ENCODE measurements at regions not wholly inside any gene's neighbourhood (a gene's known extent, or its start where the extent isn't known, plus 50 kb on each side); places are given as distances from the start of the nearest gene placed in this dataset.

DNA sequence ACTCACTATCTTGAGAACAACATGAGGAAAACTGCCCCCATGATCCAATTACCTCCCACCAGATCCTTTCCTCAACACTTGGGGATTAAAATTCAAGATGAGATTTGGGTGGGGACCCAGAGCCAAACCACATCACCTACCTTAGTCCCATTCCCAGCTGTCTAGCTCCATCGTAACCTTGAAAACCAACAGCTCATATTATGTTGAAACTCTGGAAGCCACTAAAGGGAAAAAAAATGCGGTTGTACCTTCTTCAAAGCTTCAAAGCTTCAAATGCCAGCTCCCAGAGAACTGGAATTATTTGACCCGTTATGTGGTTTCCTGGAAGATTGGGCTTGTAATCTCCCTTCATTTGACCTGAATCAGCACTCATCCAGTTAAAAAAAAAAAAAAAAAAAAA, 223.1 kb upstream of the GPC6 start:
- H3K36me3 ChIP-seq, result no peaks in the 10 kb centered on the region
- no peaks in the 10 kb centered on the region for H3K4me1 ChIP-seq (replicated peaks)
- no peaks in the 10 kb centered on the region for H3K9me3 ChIP-seq
- H3K27me3 ChIP-seq (replicated peaks; ENCODE audit: insufficient read depth), result no peaks in the 10 kb centered on the region
- TF ChIP-seq POLR2A (IDR thresholded peaks at IDR 0.05) (no peak), POLR2AphosphoS5 (IDR thresholded peaks at IDR 0.05) (no peak)
- TF ChIP-seq, protein P1, sequence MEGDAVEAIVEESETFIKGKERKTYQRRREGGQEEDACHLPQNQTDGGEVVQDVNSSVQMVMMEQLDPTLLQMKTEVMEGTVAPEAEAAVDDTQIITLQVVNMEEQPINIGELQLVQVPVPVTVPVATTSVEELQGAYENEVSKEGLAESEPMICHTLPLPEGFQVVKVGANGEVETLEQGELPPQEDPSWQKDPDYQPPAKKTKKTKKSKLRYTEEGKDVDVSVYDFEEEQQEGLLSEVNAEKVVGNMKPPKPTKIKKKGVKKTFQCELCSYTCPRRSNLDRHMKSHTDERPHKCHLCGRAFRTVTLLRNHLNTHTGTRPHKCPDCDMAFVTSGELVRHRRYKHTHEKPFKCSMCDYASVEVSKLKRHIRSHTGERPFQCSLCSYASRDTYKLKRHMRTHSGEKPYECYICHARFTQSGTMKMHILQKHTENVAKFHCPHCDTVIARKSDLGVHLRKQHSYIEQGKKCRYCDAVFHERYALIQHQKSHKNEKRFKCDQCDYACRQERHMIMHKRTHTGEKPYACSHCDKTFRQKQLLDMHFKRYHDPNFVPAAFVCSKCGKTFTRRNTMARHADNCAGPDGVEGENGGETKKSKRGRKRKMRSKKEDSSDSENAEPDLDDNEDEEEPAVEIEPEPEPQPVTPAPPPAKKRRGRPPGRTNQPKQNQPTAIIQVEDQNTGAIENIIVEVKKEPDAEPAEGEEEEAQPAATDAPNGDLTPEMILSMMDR (IDR thresholded peaks at IDR 0.05), result no peak
- no peak overlapping the region for H3K4me3 ChIP-seq
- no peak for DNase-seq (ENCODE audit: low spot score)
- H3K27ac ChIP-seq, result no peak overlapping the region
- 87% methylated on average over 3 of the region's 3 CpGs for WGBS
- intact Hi-C loops (cut with DNase I), result no loop called here

DNA sequence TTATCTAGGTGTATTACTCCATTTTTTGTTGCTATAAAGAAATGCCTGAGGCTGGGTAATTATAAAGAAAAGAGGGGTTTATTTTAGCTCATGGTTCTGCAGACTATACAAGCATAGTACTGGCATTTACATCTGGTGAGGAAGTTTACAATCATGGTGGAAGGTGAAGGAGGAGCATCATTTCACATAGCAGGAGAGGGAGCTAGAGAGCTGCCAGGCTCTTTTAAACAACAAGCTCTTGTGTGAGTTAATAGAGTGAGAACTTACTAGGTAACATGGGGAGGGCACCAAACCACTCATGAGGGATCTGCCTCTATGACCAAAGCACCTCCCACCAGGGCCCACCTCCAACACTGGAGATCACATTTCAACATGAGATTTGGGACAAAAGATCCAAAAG, 221.7 kb upstream of the GPC6 start:
- H3K36me3 ChIP-seq, result no peaks in the 10 kb centered on the region
- no peak overlapping the region for H3K4me3 ChIP-seq
- no peak overlapping the region for H3K27ac ChIP-seq
- no peaks in the 10 kb centered on the region for H3K4me1 ChIP-seq (replicated peaks)
- TF ChIP-seq, protein P1 (IDR thresholded peaks at IDR 0.05), result no peak
- TF ChIP-seq POLR2A (IDR thresholded peaks at IDR 0.05) (no peak), POLR2AphosphoS5 (IDR thresholded peaks at IDR 0.05) (no peak)
- no peaks in the 10 kb centered on the region for H3K9me3 ChIP-seq
- intact Hi-C loops (cut with DNase I), result no loop called here
- DNase-seq (ENCODE audit: low spot score), result no peak
- no peaks in the 10 kb centered on the region for H3K27me3 ChIP-seq (replicated peaks; ENCODE audit: insufficient read depth)

DNA sequence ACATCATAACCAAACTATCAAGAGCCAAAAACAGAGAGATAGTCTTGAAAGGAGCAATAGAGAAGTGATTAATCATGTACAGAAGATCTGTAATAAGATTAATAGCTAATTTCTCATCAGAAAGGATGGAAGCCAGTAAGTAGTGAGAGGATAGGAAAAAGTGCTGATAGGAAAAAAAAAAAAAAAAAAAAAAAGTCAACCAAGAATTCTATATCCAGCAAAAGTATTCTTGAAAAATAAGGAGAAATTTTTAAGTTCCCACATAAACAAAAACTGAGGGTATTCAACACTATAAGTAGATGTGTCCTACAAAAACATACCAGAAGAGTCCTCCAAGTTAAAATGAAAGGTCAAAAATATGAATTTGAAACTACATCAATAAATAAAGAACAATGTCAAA, 218.7 kb upstream of the GPC6 start:
- no peaks in the 10 kb centered on the region for H3K36me3 ChIP-seq

DNA sequence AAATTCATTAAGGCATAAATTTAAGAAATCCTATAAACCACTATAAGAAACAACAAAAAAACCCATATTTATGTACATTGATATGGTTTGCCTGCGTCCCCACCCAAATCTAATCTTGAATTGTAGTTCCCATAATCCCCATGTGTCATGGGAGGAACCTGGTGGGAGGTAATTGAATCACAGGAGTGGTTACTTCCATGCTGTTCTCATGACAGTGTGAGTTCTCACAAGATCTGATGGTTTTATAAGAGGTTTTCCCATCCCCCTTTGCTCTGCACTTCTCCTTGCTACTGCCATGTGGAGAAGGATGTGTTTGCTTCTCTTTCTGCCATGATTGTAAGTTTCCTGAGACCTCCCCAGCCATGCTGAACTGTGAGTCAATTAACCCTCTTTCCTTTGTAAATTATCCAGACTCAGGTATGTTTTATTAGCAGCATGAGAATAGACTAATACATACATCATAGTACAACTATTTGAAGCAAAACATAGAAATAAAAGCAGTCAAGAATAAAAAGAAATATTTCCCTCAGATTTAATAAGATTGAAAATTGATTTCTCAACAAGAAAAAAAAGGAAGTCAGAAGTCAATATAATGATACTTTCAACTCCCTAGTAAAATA, 209.0 kb upstream of the GPC6 start:
- H3K4me3 ChIP-seq, result no peak overlapping the region
- H3K9me3 ChIP-seq, result no peaks in the 10 kb centered on the region
- no peaks in the 10 kb centered on the region for H3K27me3 ChIP-seq (replicated peaks; ENCODE audit: insufficient read depth)
- H3K27ac ChIP-seq, result no peak overlapping the region
- intact Hi-C loops (cut with DNase I), result no loop called here
- DNase-seq (ENCODE audit: low spot score), result no peak
- 83% methylated on average over 1 of the region's 1 CpG for WGBS
- no peaks in the 10 kb centered on the region for H3K36me3 ChIP-seq
- TF ChIP-seq POLR2A (IDR thresholded peaks at IDR 0.05), result no peak
- TF ChIP-seq, protein P1 (IDR thresholded peaks at IDR 0.05), result no peak
- no peak for TF ChIP-seq POLR2AphosphoS5 (IDR thresholded peaks at IDR 0.05)
- no peaks in the 10 kb centered on the region for H3K4me1 ChIP-seq (replicated peaks)

More for the DNA sequence above, 218.7 kb upstream of the GPC6 start:
- Histone ChIP-seq H3K27ac (no peak overlapping the region), H3K4me1 (replicated peaks) (no peaks in the 10 kb centered on the region), H3K9me3 (no peaks in the 10 kb centered on the region), H3K4me3 (no peak overlapping the region), H3K27me3 (replicated peaks; ENCODE audit: insufficient read depth) (no peaks in the 10 kb centered on the region)
- TF ChIP-seq, protein P1 (IDR thresholded peaks at IDR 0.05), result no peak
- TF ChIP-seq POLR2AphosphoS5 (IDR thresholded peaks at IDR 0.05), result no peak
- TF ChIP-seq POLR2A (IDR thresholded peaks at IDR 0.05), result no peak
- intact Hi-C loops (cut with DNase I), result no loop called here
- DNase-seq (ENCODE audit: low spot score), result no peak

DNA sequence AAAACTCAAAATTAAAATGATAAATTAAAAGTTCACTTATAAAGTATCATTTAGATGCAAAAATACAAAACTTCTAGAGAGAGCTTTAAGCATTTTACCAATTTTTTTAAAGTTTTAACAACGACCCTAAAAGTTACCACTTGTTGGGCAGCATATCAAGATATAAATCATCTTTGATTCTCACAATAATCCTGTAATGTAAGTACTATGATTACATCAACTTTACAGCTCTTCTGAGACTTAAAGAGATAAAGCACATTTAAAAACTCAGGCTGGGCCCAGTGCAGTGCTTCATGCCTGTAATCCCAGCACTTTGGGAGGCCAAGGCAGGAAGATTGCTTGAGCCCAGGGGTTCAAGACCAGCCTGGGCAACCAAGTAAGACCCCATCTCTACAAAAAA, 202.7 kb upstream of the GPC6 start:
- intact Hi-C loops (cut with DNase I), result no loop called here
- H3K4me3 ChIP-seq, result no peak overlapping the region
- WGBS, result 7% methylated on average over 1 of the region's 1 CpG

More for the DNA sequence above, 202.7 kb upstream of the GPC6 start:
- no peaks in the 10 kb centered on the region for H3K36me3 ChIP-seq
- H3K9me3 ChIP-seq, result no peaks in the 10 kb centered on the region
- TF ChIP-seq POLR2A (IDR thresholded peaks at IDR 0.05) (no peak), POLR2AphosphoS5 (IDR thresholded peaks at IDR 0.05) (no peak)
- TF ChIP-seq, protein P1 (IDR thresholded peaks at IDR 0.05), result no peak
- no peak overlapping the region for H3K27ac ChIP-seq
- no peaks in the 10 kb centered on the region for H3K4me1 ChIP-seq (replicated peaks)
- no peaks in the 10 kb centered on the region for H3K27me3 ChIP-seq (replicated peaks; ENCODE audit: insufficient read depth)
- DNase-seq (ENCODE audit: low spot score), result no peak
